H9 (cell line): ENCODE measurements at regions not wholly inside any gene's neighbourhood (a gene's known extent, or its start where the extent isn't known, plus 50 kb on each side); places are given as distances from the start of the nearest gene placed in this dataset.

ENCODE experiments used
- DNase-seq: peaks from one replicate; pipeline ENCODE4 v3.0.0-alpha.2; 2017
- H2AFZ ChIP-seq: one replicate; pipeline ENCODE4 v1.6.1; 2013; ENCODE audit warnings: mild to moderate bottlenecking, low read length, control low read depth, moderate library complexity
- H2AK5ac ChIP-seq: 2 replicates; pipeline ENCODE4 v1.6.1; 2013; ENCODE audit warnings: low read length, control low read depth, mixed read lengths; ENCODE audit not compliant: insufficient read length
- H2BK120ac ChIP-seq: one replicate; pipeline ENCODE4 v1.6.1; 2013; ENCODE audit warnings: low read depth, mild to moderate bottlenecking, low read length, control low read depth, inconsistent platforms; ENCODE audit not compliant: poor library complexity, severe bottlenecking
- H2BK12ac ChIP-seq: 2 replicates; pipeline ENCODE4 v1.6.1; 2013; ENCODE audit warnings: low read length, control low read depth, mixed read lengths, low read depth; ENCODE audit not compliant: insufficient read length
- H2BK15ac ChIP-seq: 2 replicates; pipeline ENCODE4 v1.6.1; 2013; ENCODE audit warnings: low read depth, low read length, control low read depth
- H2BK20ac ChIP-seq: one replicate; pipeline ENCODE4 v1.6.1; 2013; ENCODE audit warnings: low read depth, mild to moderate bottlenecking, low read length, control low read depth, inconsistent platforms; ENCODE audit not compliant: poor library complexity, severe bottlenecking
- H2BK5ac ChIP-seq: 2 replicates; pipeline ENCODE4 v1.6.1; 2013; ENCODE audit warnings: low read length, control low read depth, mixed read lengths; ENCODE audit not compliant: insufficient read length
- H3K14ac ChIP-seq: 2 replicates; pipeline ENCODE4 v1.6.1; 2013; ENCODE audit warnings: low read length, control low read depth; ENCODE audit not compliant: insufficient read depth
- H3K18ac ChIP-seq: 2 replicates; pipeline ENCODE4 v1.6.1; 2013; ENCODE audit warnings: low read depth, mild to moderate bottlenecking, mixed read lengths, low read length, control low read depth; ENCODE audit not compliant: insufficient read length
- H3K23ac ChIP-seq: 2 replicates; pipeline ENCODE4 v1.6.1; 2013; ENCODE audit warnings: low read length, control low read depth, mixed read lengths, low read depth; ENCODE audit not compliant: insufficient read length
- H3K23me2 ChIP-seq: 2 replicates; pipeline ENCODE4 v1.6.1; 2013; ENCODE audit warnings: low read depth, mild to moderate bottlenecking, mixed read lengths, low read length, control low read depth; ENCODE audit not compliant: insufficient read length, poor library complexity, severe bottlenecking
- H3K27ac ChIP-seq: 2 replicates; pipeline ENCODE4 v1.5.1; 2013; ENCODE audit warnings: low read length, control low read depth, mixed read lengths, low read depth; ENCODE audit not compliant: insufficient read length
- H3K27me3 ChIP-seq: 2 replicates; pipeline ENCODE4 v1.6.1; 2013; ENCODE audit warnings: low read length, control low read depth, inconsistent platforms; ENCODE audit not compliant: insufficient read depth
- H3K4ac ChIP-seq: 2 replicates; pipeline ENCODE4 v1.6.1; 2013; ENCODE audit warnings: low read depth, mild to moderate bottlenecking, control low read depth, inconsistent platforms, low read length, moderate library complexity
- H3K4me1 ChIP-seq: 2 replicates; pipeline ENCODE4 v1.6.1; 2013; ENCODE audit warnings: low read length, control low read depth, inconsistent platforms; ENCODE audit not compliant: insufficient read depth
- H3K4me2 ChIP-seq: 2 replicates; pipeline ENCODE4 v1.6.1; 2013; ENCODE audit warnings: low read length, control low read depth, mixed read lengths; ENCODE audit not compliant: insufficient read length, insufficient read depth
- H3K56ac ChIP-seq: 2 replicates; pipeline ENCODE4 v1.6.1; 2013; ENCODE audit warnings: low read depth, mild to moderate bottlenecking, mixed read lengths, low read length, control low read depth; ENCODE audit not compliant: insufficient read length
- H3K79me1 ChIP-seq: 2 replicates; pipeline ENCODE4 v1.6.1; 2013; ENCODE audit warnings: low read depth, mild to moderate bottlenecking, moderate library complexity, low read length, control low read depth, inconsistent platforms; ENCODE audit not compliant: insufficient read depth, poor library complexity, severe bottlenecking
- H3K79me2 ChIP-seq: 2 replicates; pipeline ENCODE4 v1.6.1; 2013; ENCODE audit warnings: low read length, control low read depth, inconsistent platforms; ENCODE audit not compliant: insufficient read depth
- H3K9ac ChIP-seq: 2 replicates; pipeline ENCODE4 v1.6.1; 2013; ENCODE audit warnings: low read length, control low read depth, mixed read lengths; ENCODE audit not compliant: insufficient read length; ENCODE audit errors: extremely low read depth
- H3K9me3 ChIP-seq: one replicate; pipeline ENCODE4 v1.6.1; 2013; ENCODE audit warnings: low read depth, low read length, inconsistent platforms; ENCODE audit not compliant: control insufficient read depth
- H3T11ph ChIP-seq: one replicate; pipeline ENCODE4 v1.6.1; 2013; ENCODE audit warnings: mild to moderate bottlenecking, low read length, control low read depth, inconsistent platforms
- H4K20me1 ChIP-seq: one replicate; pipeline ENCODE4 v1.6.1; 2013; ENCODE audit not compliant: control insufficient read depth, insufficient read length, insufficient read depth
- H4K5ac ChIP-seq: 2 replicates; pipeline ENCODE4 v1.6.1; 2013; ENCODE audit warnings: low read depth, mild to moderate bottlenecking, mixed read lengths, low read length, control low read depth; ENCODE audit not compliant: insufficient read length
- H4K8ac ChIP-seq: replicated peaks from 2 replicates; pipeline ENCODE4 v1.6.1; 2013; ENCODE audit warnings: low read length, control low read depth, mixed read lengths, low read depth; ENCODE audit not compliant: insufficient read length
- H4K91ac ChIP-seq: 2 replicates; pipeline ENCODE4 v1.6.1; 2013; ENCODE audit warnings: low read depth, mild to moderate bottlenecking, moderate library complexity, mixed read lengths, low read length, control low read depth; ENCODE audit not compliant: insufficient read length
- H3K27ac Mint-ChIP-seq, 3 experiments: 2 replicates in 2 of 3; 3 replicates in 1 of 3; pipeline ENCODE4 v1.8.0; 2020 to 2021; ENCODE audit warnings: mixed read lengths in 3 of 3, mild to moderate bottlenecking in 1 of 3, moderate library complexity in 1 of 3
- H3K27me3 Mint-ChIP-seq: 2 replicates; pipeline ENCODE4 v1.8.0; 2021; ENCODE audit warnings: low read depth, mild to moderate bottlenecking, moderate library complexity, mixed read lengths
- H3K36me3 Mint-ChIP-seq, 3 experiments: 2 replicates in 2 of 3; 3 replicates in 1 of 3; pipeline ENCODE4 v1.8.0; 2020 to 2021; ENCODE audit warnings: low read depth in 3 of 3, mixed read lengths in 3 of 3; ENCODE audit not compliant: insufficient read depth in 1 of 3
- H3K4me1 Mint-ChIP-seq, 2 experiments: 2 replicates each; pipeline ENCODE4 v1.8.0; 2020; ENCODE audit warnings: mixed read lengths in 2 of 2
- H3K4me3 Mint-ChIP-seq, 2 experiments: 2 replicates in 1 of 2; 3 replicates in 1 of 2; pipeline ENCODE4 v1.8.0; 2020 to 2021; ENCODE audit warnings: mild to moderate bottlenecking in 2 of 2, mixed read lengths in 2 of 2, moderate library complexity in 1 of 2
- H3K9me3 Mint-ChIP-seq, 2 experiments: 2 replicates in 1 of 2; 3 replicates in 1 of 2; pipeline ENCODE4 v1.8.0; 2020; ENCODE audit warnings: mild to moderate bottlenecking in 2 of 2, mixed read lengths in 2 of 2, moderate library complexity in 1 of 2
- CTCF ChIP-seq: fragments of 200-600 bp; sonication (generic); conservative IDR thresholded peaks from 3 replicates; pipeline ENCODE4 v1.8.0; 2021; ENCODE audit warnings: antibody characterized with exemption, mild to moderate bottlenecking
- WGBS: extraction: QIAGEN DNeasy Blood & Tissue Kit; methylation state at CpG from one replicate; pipeline ENCODE4 v1.1.7; 2013; ENCODE audit warnings: missing lambda C conversion rate, low lambda C conversion rate, mixed read lengths; ENCODE audit not compliant: insufficient read length; ENCODE audit errors: extremely low coverage; 5-methylcytosine and 5-hydroxymethylcytosine counted together

- H3K9me3 ChIP-seq = no peaks in the 10 kb centered on the region
Observed at GRCh38 chr5:3027866-3028635, 276.6 kb upstream of the IRX2 start.

More at GRCh38 chr5:3027866-3028635, 276.6 kb upstream of the IRX2 start:
- Mint-ChIP-seq H3K4me1 (peaks cover 17 to 24% of the 10 kb centered on the region in 2 experiments), H3K9me3 (no peaks in the 10 kb centered on the region), H3K27me3 (peaks cover 3% of the 10 kb centered on the region), H3K36me3 (no peaks in the 10 kb centered on the region; a peak in 1 of 7 replicates), H3K4me3 (no peak overlapping the region), H3K27ac (no peak overlapping the region)
- Histone ChIP-seq H3K23me2 (no peaks in the 10 kb centered on the region), H3K4me1 (no peaks in the 10 kb centered on the region), H4K5ac (no peak overlapping the region), H2BK15ac (no peak overlapping the region), H2AFZ (no peak overlapping the region), H4K8ac (no peak overlapping the region), H3K79me2 (no peaks in the 10 kb centered on the region), H4K20me1 (no peaks in the 10 kb centered on the region), H3K79me1 (no peaks in the 10 kb centered on the region), H3K4me2 (no peak overlapping the region), H3K27ac (no peak overlapping the region), H3K27me3 (no peaks in the 10 kb centered on the region), H3K9ac (no peak overlapping the region), H3K56ac (no peak overlapping the region), H2BK5ac (no peak overlapping the region), H3T11ph (no peak overlapping the region), H2BK20ac (no peak overlapping the region), H2BK120ac (no peak overlapping the region), H4K91ac (no peak overlapping the region), H2BK12ac (no peak overlapping the region), H3K18ac (no peak overlapping the region), H3K14ac (no peak overlapping the region), H3K23ac (no peak overlapping the region), H3K4ac (no peak overlapping the region), H2AK5ac (no peak overlapping the region)
- DNase-seq = no peak
- no peak for TF ChIP-seq CTCF
- no CpG with 5 or more reads among the region's 23 CpGs for WGBS
